GM13976 (cell line): ENCODE measurements at regions not wholly inside any gene's neighbourhood (a gene's known extent, or its start where the extent isn't known, plus 50 kb on each side); places are given as distances from the start of the nearest gene placed in this dataset.
"Not testable (repeated sequence)": the region's sequence is repeated elsewhere in the genome, so short reads cannot be mapped to it uniquely, and the experiment has no call there.

Experiments used
- DNase-seq: peaks from one replicate; pipeline ENCODE4 v3.0.0; 2012; ENCODE audit warnings: low spot score
- in situ Hi-C: fragments of 300-500 bp; cut with MboI; formaldehyde crosslinking; loops from one replicate; pipeline ENCODE4 v1.12.0; 2022; ENCODE audit warnings: low sequenced_read_pairs, mixed read lengths, inconsistent platforms; ENCODE audit not compliant: unreplicated experiment

DNA sequence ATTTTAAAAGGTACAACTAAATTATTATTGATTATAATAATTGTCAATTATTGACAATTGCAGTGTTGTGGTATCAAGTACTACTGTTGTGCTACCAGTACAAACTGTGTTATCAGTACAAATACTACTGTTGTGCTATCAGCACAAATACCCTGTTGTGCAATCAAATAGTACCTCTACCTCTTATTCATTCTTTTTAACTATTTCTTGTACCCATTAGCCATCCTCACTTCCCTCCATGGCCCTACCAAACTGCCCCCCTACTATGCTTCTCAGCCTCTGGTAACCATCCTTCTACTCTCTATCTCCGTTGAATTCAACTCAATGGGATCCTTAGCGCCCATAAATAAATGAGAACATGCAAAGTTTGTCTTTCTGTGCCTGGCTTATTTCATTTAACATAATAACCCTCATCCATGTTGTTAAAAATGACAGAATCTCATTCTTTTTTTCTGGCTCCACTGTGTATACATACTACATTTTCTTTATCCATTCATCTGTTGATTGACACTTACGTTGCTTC is 160.1 kb upstream of the TPTE start:
- in situ Hi-C loops, DNase-seq: not testable (repeated sequence)

- DNase-seq, in situ Hi-C loops: not testable (repeated sequence)
Measured at GRCh38 chr21:10362816-10363215, 158.6 kb upstream of the TPTE start.

- in situ Hi-C loops, DNase-seq: not testable (repeated sequence)
Measured at GRCh38 chr21:10363321-10363720, 158.1 kb upstream of the TPTE start.

GRCh38 chr21:10366210-10366609 is 155.2 kb upstream of the TPTE start:
- in situ Hi-C loops, DNase-seq: not testable (repeated sequence)

- not testable (repeated sequence) for DNase-seq
Measured at GRCh38 chr21:10367586-10367985, 153.8 kb upstream of the TPTE start.

GRCh38 chr21:10368323-10368798 is 153.0 kb upstream of the TPTE start:
- in situ Hi-C loops, result not testable (repeated sequence)

More at GRCh38 chr21:10367586-10367985, 153.8 kb upstream of the TPTE start:
- in situ Hi-C loops, result not testable (repeated sequence)

GRCh38 chr21:10369289-10369688 is 152.1 kb upstream of the TPTE start:
- in situ Hi-C loops, DNase-seq: not testable (repeated sequence)

More at GRCh38 chr21:10368323-10368798, 153.0 kb upstream of the TPTE start:
- DNase-seq, result not testable (repeated sequence)

GRCh38 chr21:10377758-10378157 is 143.6 kb upstream of the TPTE start:
- in situ Hi-C loops, DNase-seq: not testable (repeated sequence)

- in situ Hi-C loops, DNase-seq: not testable (repeated sequence)
Measured at GRCh38 chr21:10379816-10380215, 141.6 kb upstream of the TPTE start.

GRCh38 chr21:10381687-10382060 is 139.7 kb upstream of the TPTE start:
- DNase-seq, in situ Hi-C loops: not testable (repeated sequence)

DNA sequence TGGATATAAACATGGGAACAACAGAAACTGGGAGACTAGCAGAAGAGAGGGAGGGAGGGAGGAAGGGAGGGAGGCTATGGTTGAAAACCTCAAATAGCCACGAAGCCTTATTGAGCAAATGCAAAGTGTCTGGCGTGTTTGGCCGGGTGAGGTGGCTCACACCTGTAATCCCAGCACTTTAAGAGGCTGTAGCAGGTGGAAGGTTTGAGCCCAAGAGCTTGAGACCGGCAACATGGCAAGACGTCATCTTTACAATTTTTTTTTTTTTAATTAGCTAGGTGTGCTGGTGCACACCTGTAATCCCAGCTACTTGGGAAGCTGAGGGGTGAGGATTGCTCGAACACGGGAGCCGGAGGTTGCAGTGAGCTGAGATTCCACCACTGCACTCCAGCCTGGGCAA is 139.2 kb upstream of the TPTE start:
- in situ Hi-C loops, DNase-seq: not testable (repeated sequence)

- in situ Hi-C loops, result not testable (repeated sequence)
Measured at GRCh38 chr21:10382580-10382979, 138.8 kb upstream of the TPTE start.

DNA sequence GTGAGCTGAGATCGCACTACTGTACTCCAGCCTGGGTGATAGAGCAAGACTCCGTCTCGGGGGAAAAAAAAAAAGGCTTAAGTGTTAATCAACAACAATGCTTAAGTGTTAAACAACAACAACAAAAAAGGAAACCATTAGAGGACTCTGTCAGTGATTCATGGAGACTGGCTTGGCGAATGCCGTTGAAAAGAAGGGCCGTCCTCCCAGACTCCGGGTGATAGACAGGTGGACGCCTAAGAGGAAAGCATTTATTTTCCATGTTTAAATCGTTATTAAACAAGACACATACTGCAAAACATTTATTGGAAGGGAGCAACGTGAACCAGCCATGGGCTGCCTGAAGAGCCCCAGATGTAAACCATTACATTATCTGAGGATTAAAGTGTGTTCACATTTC is 137.8 kb upstream of the TPTE start:
- in situ Hi-C loops, DNase-seq: not testable (repeated sequence)

More at GRCh38 chr21:10382580-10382979, 138.8 kb upstream of the TPTE start:
- not testable (repeated sequence) for DNase-seq

DNA sequence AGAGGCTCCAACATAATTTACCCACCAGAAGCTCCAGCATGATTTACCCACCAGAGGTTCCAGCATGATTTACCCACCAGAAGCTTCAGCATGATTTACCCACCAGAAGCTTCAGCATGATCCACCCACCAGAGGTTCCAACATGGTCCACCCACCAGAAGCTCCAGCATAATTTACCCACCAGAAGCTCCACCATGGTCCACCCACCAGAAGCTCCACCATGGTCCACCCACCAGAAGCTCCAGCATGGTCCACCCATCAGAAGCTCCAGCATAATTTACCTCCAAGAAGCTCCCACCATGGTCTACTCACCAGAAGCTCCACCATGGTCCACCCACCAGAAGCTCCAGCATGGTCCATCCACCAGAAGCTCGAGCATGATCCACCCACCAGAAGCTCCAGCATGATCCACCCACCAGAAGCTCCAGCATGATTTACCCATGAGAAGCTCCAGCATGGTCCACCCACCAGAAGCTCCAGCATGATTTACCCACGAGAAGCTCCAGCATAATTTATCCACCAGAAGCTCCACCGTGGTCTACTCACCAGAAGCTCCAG is 137.0 kb upstream of the TPTE start:
- in situ Hi-C loops, DNase-seq: not testable (repeated sequence)

DNA sequence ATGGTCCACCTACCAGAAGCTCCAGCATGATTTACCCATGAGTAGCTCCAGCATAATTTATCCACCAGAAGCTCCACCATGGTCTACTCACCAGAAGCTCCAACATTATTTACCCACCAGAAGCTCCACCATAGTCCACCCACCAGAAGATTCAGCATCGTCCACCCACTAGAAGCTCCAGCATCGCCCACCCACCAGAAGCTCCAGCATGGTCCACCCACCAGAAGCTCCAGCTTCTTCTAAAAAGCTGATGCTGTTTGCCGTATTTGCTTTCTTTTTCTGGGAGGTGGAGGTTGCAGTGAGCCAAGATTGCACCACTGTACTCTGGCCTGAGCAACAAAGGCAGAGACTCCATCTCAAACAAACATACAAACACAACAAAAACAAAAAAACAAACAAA is 136.2 kb upstream of the TPTE start:
- in situ Hi-C loops, DNase-seq: not testable (repeated sequence)

- DNase-seq, in situ Hi-C loops: not testable (repeated sequence)
Measured at GRCh38 chr21:10385898-10386527, 135.4 kb upstream of the TPTE start.

- in situ Hi-C loops, DNase-seq: not testable (repeated sequence)
Measured at GRCh38 chr21:10387692-10388450, 133.5 kb upstream of the TPTE start.

DNA sequence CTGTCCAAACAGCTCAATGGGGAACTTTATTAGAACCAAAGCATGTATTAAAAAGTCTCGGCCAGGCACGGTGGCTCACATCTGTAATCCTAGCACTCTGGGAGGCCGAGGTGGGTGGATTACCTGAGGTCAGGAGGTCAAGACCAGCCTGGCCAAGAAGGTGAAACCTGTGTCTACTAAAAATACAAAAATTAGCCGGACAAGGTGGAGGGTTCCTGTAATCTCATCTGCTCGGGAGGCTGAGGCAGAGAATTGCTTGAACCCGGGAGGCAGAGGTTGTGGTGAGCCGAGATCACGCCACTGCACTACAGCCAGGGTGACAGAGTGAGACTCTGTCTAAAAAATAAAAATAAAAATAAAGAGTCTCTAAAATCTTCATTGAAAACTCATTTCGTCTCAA is 132.8 kb upstream of the TPTE start:
- DNase-seq, in situ Hi-C loops: not testable (repeated sequence)

GRCh38 chr21:10392301-10392700 is 129.1 kb upstream of the TPTE start:
- in situ Hi-C loops, DNase-seq: not testable (repeated sequence)
